B cell (primary cell): ENCODE measurements at regions not wholly inside any gene's neighbourhood (a gene's known extent, or its start where the extent isn't known, plus 50 kb on each side); places are given as distances from the start of the nearest gene placed in this dataset.

ENCODE experiments used
- ATAC-seq: fragments of 200-7000 bp; cut with Tn5 transposase; one replicate; pipeline ENCODE4 v1.10.0; 2021; ENCODE audit warnings: low read depth, mild to moderate bottlenecking, moderate number of reproducible peaks, moderate library complexity
- CTCF ChIA-PET: fragments of 350-600 bp; sonication (Branson Sonifier 250); formaldehyde crosslinking; loops from one replicate; lab custom pipeline; 2021; ENCODE audit warnings: antibody characterized with exemption, inconsistent platforms; lab: Charles Lee
- POLR2A ChIA-PET: fragments of 350-600 bp; sonication (Branson Sonifier 250); formaldehyde crosslinking; loops from one replicate; lab custom pipeline; 2021; ENCODE audit warnings: antibody characterized with exemption; lab: Charles Lee
- DNase-seq: peaks from one replicate; pipeline ENCODE4 v3.0.0; 2013
- H2AFZ ChIP-seq: 2 replicates; pipeline ENCODE4 v1.6.1; 2012; ENCODE audit warnings: mild to moderate bottlenecking, low read depth, low read length; ENCODE audit not compliant: insufficient read depth, poor library complexity, severe bottlenecking
- H3K27ac ChIP-seq, 2 donors: 1 replicate in 1 of 2; 2 replicates in 1 of 2; pipeline ENCODE4 v1.5.1; 2012 to 2013; ENCODE audit warnings: low read length in 2 of 2, mild to moderate bottlenecking in 2 of 2, moderate library complexity in 1 of 2
- H3K27me3 ChIP-seq, 4 experiments: fragments of 200-600 bp in 1 of 4; sonication (generic) in 1 of 4; replicated peaks in 1 of 4; 1 replicate in 2 of 4; 2 replicates in 2 of 4; pipeline versions ENCODE4 v1.6.1 to v1.7.0; 2013 to 2016; ENCODE audit warnings: low read length in 3 of 4, mild to moderate bottlenecking in 2 of 4, mixed read lengths in 1 of 4, moderate library complexity in 1 of 4; ENCODE audit not compliant: insufficient read depth in 4 of 4, control insufficient read depth in 3 of 4; ENCODE audit errors: control extremely low read depth in 1 of 4
- H3K36me3 ChIP-seq, 2 experiments: replicated peaks in 1 of 2; 1 replicate in 1 of 2; 2 replicates in 1 of 2; pipeline versions ENCODE4 v1.6.1 to v1.7.1; 2013; ENCODE audit warnings: low read length in 1 of 2; ENCODE audit not compliant: insufficient read depth in 2 of 2, control insufficient read depth in 1 of 2; ENCODE audit errors: control extremely low read depth in 1 of 2, extremely low read depth in 1 of 2
- H3K4me1 ChIP-seq, 2 donors: fragments of 200-600 bp in 1 of 2; sonication (generic) in 1 of 2; 1 replicate in 1 of 2; 2 replicates in 1 of 2; pipeline versions ENCODE4 v1.5.1 to v1.6.1; 2013 to 2017; ENCODE audit warnings: low read length in 2 of 2; ENCODE audit not compliant: control insufficient read depth in 2 of 2, insufficient read depth in 2 of 2
- H3K4me2 ChIP-seq: replicated peaks from 2 replicates; pipeline ENCODE3; 2012; ENCODE audit warnings: mild to moderate bottlenecking, low read depth, low read length; ENCODE audit not compliant: poor library complexity, severe bottlenecking
- H3K4me3 ChIP-seq, 5 experiments: fragments of 200-600 bp in 1 of 5; sonication (generic) in 1 of 5; 1 replicate in 3 of 5; 2 replicates in 2 of 5; pipeline versions ENCODE4 v1.5.1 to v1.7.0; 2011 to 2016; ENCODE audit warnings: low read length in 4 of 5, mild to moderate bottlenecking in 4 of 5, low read depth in 2 of 5, control low read depth in 1 of 5, moderate library complexity in 1 of 5; ENCODE audit not compliant: insufficient read depth in 1 of 5; ENCODE audit errors: control extremely low read depth in 1 of 5, extremely low read depth in 1 of 5
- H3K79me2 ChIP-seq: fragments of 200-600 bp; sonication (generic); one replicate; pipeline ENCODE4 v1.6.0; 2016; ENCODE audit warnings: low read length; ENCODE audit not compliant: control insufficient read depth, insufficient read depth
- H3K9ac ChIP-seq: fragments of 200-600 bp; sonication (generic); 2 replicates; pipeline ENCODE4 v1.6.1; 2017; ENCODE audit warnings: mild to moderate bottlenecking, low read length, moderate library complexity
- H3K9me3 ChIP-seq, 3 donors: one replicate each; pipeline versions ENCODE4 v1.6.1 to v1.7.1; 2013; ENCODE audit warnings: low read length in 2 of 3; ENCODE audit not compliant: control insufficient read depth in 2 of 3, insufficient read depth in 1 of 3; ENCODE audit errors: control extremely low read depth in 1 of 3
- H4K20me1 ChIP-seq: 2 replicates; pipeline ENCODE4 v1.6.0; 2012; ENCODE audit warnings: mild to moderate bottlenecking, low read length; ENCODE audit not compliant: insufficient read depth, control insufficient read depth, poor library complexity, severe bottlenecking
- H3K27ac Mint-ChIP-seq: one replicate; pipeline ENCODE4 v1.8.0; 2021; ENCODE audit warnings: mixed read lengths
- H3K27me3 Mint-ChIP-seq: one replicate; pipeline ENCODE4 v1.8.0; 2021; ENCODE audit warnings: mixed read lengths
- H3K4me1 Mint-ChIP-seq: one replicate; pipeline ENCODE4 v1.8.0; 2021; ENCODE audit warnings: mixed read lengths
- H3K4me3 Mint-ChIP-seq: one replicate; pipeline ENCODE4 v1.8.0; 2021; ENCODE audit warnings: mixed read lengths
- H3K9me3 Mint-ChIP-seq: one replicate; pipeline ENCODE4 v1.8.0; 2022; ENCODE audit warnings: mixed read lengths; ENCODE audit not compliant: insufficient read depth
- CTCF ChIP-seq: fragments of 200-600 bp; IDR thresholded peaks from one replicate; pipeline ENCODE4 v1.8.0; 2022; ENCODE audit warnings: antibody characterized with exemption, mild to moderate bottlenecking
- EZH2 ChIP-seq: IDR thresholded peaks from 2 replicates; pipeline ENCODE4 v1.6.1; 2012; ENCODE audit warnings: borderline replicate concordance, low read depth, mild to moderate bottlenecking, moderate library complexity, low read length; ENCODE audit not compliant: insufficient read depth, poor library complexity, severe bottlenecking
- WGBS: methylation state at CpG from one replicate; pipeline ENCODE4 v1.1.5; 2013; ENCODE audit warnings: missing lambda C conversion rate; ENCODE audit not compliant: insufficient coverage; 5-methylcytosine and 5-hydroxymethylcytosine counted together
- intact Hi-C: fragments of 100-400 bp; cut with micrococcal nuclease; formaldehyde crosslinking; loops from one replicate; pipeline ENCODE4 v1.10.0; 2022

- WGBS: no CpG with 5 or more reads among the region's 3 CpGs
- Histone ChIP-seq H3K4me3 (no peak overlapping the region), H2AFZ (no peak overlapping the region), H3K9me3 (no peaks in the 10 kb centered on the region), H3K4me1 (no peaks in the 10 kb centered on the region), H3K36me3 (no peaks in the 10 kb centered on the region), H3K9ac (no peak overlapping the region), H3K79me2 (no peaks in the 10 kb centered on the region), H3K27me3 (no peaks in the 10 kb centered on the region), H3K27ac (no peak overlapping the region), H3K4me2 (no peak overlapping the region), H4K20me1 (no peaks in the 10 kb centered on the region)
- intact Hi-C loops: no loop called here
- POLR2A ChIA-PET: no interaction called here
- no peaks in the 10 kb centered on the region for H3K4me1 Mint-ChIP-seq
- no peaks in the 10 kb centered on the region for H3K27me3 Mint-ChIP-seq
- no peak overlapping the region for H3K4me3 Mint-ChIP-seq
- TF ChIP-seq EZH2 (no peak), CTCF (no peak)
- ATAC-seq (no peak), DNase-seq (no peak)
- H3K27ac Mint-ChIP-seq: no peak overlapping the region
- CTCF ChIA-PET: no interaction called here
- H3K9me3 Mint-ChIP-seq: no peaks in the 10 kb centered on the region
Measured at GRCh38 chr6:147855803-147856482, 347.5 kb downstream of the SAMD5 start.

GRCh38 chr6:147856687-147857086 lies 348.2 kb downstream of the SAMD5 start:
- no peaks in the 10 kb centered on the region for H3K27me3 ChIP-seq
- H3K36me3 ChIP-seq: no peaks in the 10 kb centered on the region
- ChIA-PET CTCF (no interaction called here), POLR2A (no interaction called here)
- no peaks in the 10 kb centered on the region for H3K9me3 ChIP-seq
- H3K4me1 ChIP-seq: no peaks in the 10 kb centered on the region
- H3K9ac ChIP-seq: no peak overlapping the region
- Mint-ChIP-seq H3K9me3 (no peaks in the 10 kb centered on the region), H3K27ac (no peak overlapping the region), H3K27me3 (no peaks in the 10 kb centered on the region), H3K4me1 (no peaks in the 10 kb centered on the region), H3K4me3 (no peak overlapping the region)
- H3K79me2 ChIP-seq: no peaks in the 10 kb centered on the region
- H3K4me3 ChIP-seq: no peak overlapping the region
- no peak overlapping the region for H2AFZ ChIP-seq
- no peak for ATAC-seq
- H4K20me1 ChIP-seq: no peaks in the 10 kb centered on the region
- no peak for DNase-seq
- H3K4me2 ChIP-seq: no peak overlapping the region
- WGBS: 85% methylated on average over 1 of the region's 5 CpGs
- TF ChIP-seq CTCF (no peak), EZH2 (no peak)
- H3K27ac ChIP-seq: no peak overlapping the region
- intact Hi-C loops: no loop called here
